ENCODE measurements at regions not wholly inside any gene's neighbourhood (a gene's known extent, or its start where the extent isn't known, plus 50 kb on each side); places are given as distances from the start of the nearest gene placed in this dataset.

DNA sequence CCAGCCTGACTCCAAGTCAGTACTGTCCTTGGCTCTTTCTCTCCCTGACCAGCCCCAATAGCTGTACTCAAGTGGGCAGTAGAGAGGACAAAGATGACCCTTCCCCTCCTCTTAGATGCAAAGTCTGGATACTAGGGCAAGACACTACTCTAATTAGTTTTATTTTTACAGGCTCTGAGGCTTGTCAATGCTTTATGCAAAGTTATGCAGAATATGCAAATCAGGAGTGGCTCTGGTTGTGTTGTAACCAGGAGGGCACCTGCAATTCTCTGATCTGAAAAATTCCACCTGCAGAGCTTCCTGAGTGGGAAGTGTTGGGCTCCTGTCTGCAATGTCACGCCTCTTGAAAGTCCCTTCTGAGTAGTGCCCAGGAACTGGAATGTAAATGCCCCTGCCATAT, 201.5 kb downstream of the RGS3 start:
- H3K27me3 ChIP-seq (ENCODE audit: control insufficient read depth in 3 of 3, insufficient read depth in 3 of 3, low read length in 3 of 3): no peaks in the 10 kb centered on the region
- H3K4me1 ChIP-seq (ENCODE audit: control insufficient read depth in 3 of 3, insufficient read depth in 3 of 3, low read length in 3 of 3): peaks cover 5 to 13% (median 10%) of the 10 kb centered on the region in 3 donors
- no peak overlapping the region for H3K27ac ChIP-seq (ENCODE audit: low read depth, low read length)
- no peak overlapping the region for H3K9ac ChIP-seq (ENCODE audit: low read depth in 1 of 3, low read length in 3 of 3)
- H3K36me3 ChIP-seq (ENCODE audit: control insufficient read depth in 3 of 3, insufficient read depth in 3 of 3, low read length in 3 of 3): no peaks in the 10 kb centered on the region
- H3K4me3 ChIP-seq (ENCODE audit: low read length in 3 of 3): no peak overlapping the region
- H3K9me3 ChIP-seq (ENCODE audit: control insufficient read depth in 3 of 3, low read length in 3 of 3): peaks cover 0 to 2% (median 0%) of the 10 kb centered on the region in 3 donors

DNA sequence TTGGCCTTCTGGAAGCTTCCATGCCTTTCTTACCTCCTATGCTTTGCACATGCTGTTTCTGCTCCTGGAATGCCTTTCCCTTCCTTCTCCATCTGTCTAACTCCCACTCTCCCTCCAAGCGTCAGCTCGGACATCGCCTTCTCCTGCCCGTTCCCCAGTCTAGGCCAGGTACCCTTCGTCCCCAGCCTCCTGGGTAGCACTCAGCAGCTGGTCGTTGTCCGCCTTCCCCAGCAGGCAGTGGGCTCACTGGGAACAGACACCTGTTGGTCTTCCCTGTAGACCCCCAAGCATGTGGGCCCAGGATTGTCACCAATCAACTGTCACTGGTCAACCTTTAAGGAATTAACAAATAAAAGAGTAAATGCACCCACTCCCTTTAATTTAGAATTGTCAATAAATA, 202.2 kb downstream of the RGS3 start:
- H3K9ac ChIP-seq (ENCODE audit: low read depth in 1 of 3, low read length in 3 of 3): no peak overlapping the region
- no peaks in the 10 kb centered on the region for H3K27me3 ChIP-seq (ENCODE audit: control insufficient read depth in 3 of 3, insufficient read depth in 3 of 3, low read length in 3 of 3)
- no peak overlapping the region for H3K27ac ChIP-seq (ENCODE audit: low read depth, low read length)

DNA sequence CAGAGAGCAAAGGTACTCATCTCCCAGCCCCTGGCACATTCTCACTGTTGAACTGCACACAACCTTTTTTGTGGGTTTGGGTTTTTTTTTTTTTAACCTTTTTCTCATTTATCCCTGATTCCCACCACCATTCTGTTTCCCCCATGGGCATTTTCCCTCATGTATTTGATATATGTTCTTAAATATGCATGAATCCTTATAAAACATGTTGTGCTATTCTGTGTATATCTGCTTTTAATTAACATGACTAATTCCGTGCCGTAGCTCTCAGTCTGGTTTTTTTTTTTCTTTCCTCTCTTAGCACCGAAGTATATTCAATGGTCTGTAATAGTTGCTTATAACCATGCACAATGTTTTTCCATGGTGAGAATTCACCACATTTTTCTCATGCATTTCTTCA, 204.5 kb downstream of the RGS3 start:
- Histone ChIP-seq H3K27me3 (ENCODE audit: control insufficient read depth in 3 of 3, insufficient read depth in 3 of 3, low read length in 3 of 3) (no peaks in the 10 kb centered on the region), H3K9ac (ENCODE audit: low read depth in 1 of 3, low read length in 3 of 3) (no peak overlapping the region), H3K36me3 (ENCODE audit: control insufficient read depth in 3 of 3, insufficient read depth in 3 of 3, low read length in 3 of 3) (no peaks in the 10 kb centered on the region), H3K9me3 (ENCODE audit: control insufficient read depth in 3 of 3, low read length in 3 of 3) (peaks cover 0 to 2% (median 0%) of the 10 kb centered on the region in 3 donors), H3K4me3 (ENCODE audit: low read length in 3 of 3) (no peak overlapping the region), H3K27ac (ENCODE audit: low read depth, low read length) (no peak overlapping the region), H3K4me1 (ENCODE audit: control insufficient read depth in 3 of 3, insufficient read depth in 3 of 3, low read length in 3 of 3) (peaks cover 5 to 13% (median 10%) of the 10 kb centered on the region in 3 donors)

More for the DNA sequence above, 202.2 kb downstream of the RGS3 start:
- Histone ChIP-seq H3K4me3 (ENCODE audit: low read length in 3 of 3) (no peak overlapping the region), H3K9me3 (ENCODE audit: control insufficient read depth in 3 of 3, low read length in 3 of 3) (peaks cover 0 to 2% (median 0%) of the 10 kb centered on the region in 3 donors), H3K36me3 (ENCODE audit: control insufficient read depth in 3 of 3, insufficient read depth in 3 of 3, low read length in 3 of 3) (no peaks in the 10 kb centered on the region), H3K4me1 (ENCODE audit: control insufficient read depth in 3 of 3, insufficient read depth in 3 of 3, low read length in 3 of 3) (peaks cover 5 to 13% (median 10%) of the 10 kb centered on the region in 3 donors)

DNA sequence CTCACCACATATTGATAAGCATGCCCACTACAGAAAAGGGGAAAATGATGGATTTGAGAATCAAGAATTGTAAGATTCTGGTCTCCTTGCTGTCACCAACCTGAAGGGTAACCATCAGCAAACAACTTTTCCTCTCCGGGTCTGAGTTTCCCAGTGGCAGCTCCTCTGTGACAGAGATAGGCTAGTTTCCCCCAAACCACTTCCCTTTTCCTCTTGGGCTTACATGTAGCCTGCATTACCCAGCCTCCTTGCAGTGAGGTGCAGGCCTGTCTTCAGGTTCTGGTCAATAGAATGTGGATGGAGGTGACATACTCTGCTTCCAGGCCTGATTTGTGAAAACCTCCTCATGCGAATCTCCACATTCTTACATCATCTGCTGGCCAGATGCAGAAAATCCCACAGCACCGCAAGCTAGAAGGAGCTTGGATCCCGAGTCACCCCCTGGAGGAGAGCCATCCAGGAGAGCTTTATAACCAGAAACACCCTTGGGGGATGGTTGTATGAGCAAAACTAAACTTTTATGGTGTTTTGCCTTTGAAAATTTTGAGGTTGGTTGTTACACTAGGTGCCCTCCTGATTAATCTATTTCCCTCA, 206.1 kb downstream of the RGS3 start:
- Histone ChIP-seq H3K9me3 (ENCODE audit: control insufficient read depth in 3 of 3, low read length in 3 of 3) (peaks cover 0 to 2% (median 0%) of the 10 kb centered on the region in 3 donors), H3K27ac (ENCODE audit: low read depth, low read length) (no peak overlapping the region), H3K4me3 (ENCODE audit: low read length in 3 of 3) (no peak overlapping the region), H3K27me3 (ENCODE audit: control insufficient read depth in 3 of 3, insufficient read depth in 3 of 3, low read length in 3 of 3) (peaks cover 0 to 7% (median 0%) of the 10 kb centered on the region in 3 donors), H3K4me1 (ENCODE audit: control insufficient read depth in 3 of 3, insufficient read depth in 3 of 3, low read length in 3 of 3) (peaks cover 0 to 4% (median 2%) of the 10 kb centered on the region in 3 donors), H3K36me3 (ENCODE audit: control insufficient read depth in 3 of 3, insufficient read depth in 3 of 3, low read length in 3 of 3) (no peaks in the 10 kb centered on the region), H3K9ac (ENCODE audit: low read depth in 1 of 3, low read length in 3 of 3) (no peak overlapping the region)

DNA sequence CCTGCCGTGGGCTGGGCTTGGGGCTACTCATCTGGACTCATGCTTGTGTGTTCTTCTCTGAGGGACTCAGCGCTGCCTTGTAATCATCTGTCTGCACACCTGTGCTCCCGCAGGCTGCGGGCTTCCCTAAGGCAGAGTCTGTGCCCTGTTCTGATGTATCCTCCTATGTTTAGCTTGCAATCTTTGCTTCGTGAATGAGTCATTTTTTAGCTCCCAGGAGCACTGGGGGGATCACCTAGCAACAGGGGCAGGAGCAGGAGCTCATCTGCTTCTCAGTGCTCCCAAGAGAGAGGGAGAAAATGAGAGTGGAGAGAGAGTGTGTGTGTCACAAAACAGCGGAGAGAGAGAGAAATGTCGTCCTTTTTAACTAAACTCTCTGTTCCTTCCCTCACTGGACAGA, 202.4 kb upstream of the ZNF618 start:
- no peak overlapping the region for H3K9ac ChIP-seq (ENCODE audit: low read depth in 1 of 3, low read length in 3 of 3)
- H3K27ac ChIP-seq (ENCODE audit: low read depth, low read length): no peak overlapping the region
- no peaks in the 10 kb centered on the region for H3K9me3 ChIP-seq (ENCODE audit: control insufficient read depth in 3 of 3, low read length in 3 of 3)
- H3K36me3 ChIP-seq (ENCODE audit: control insufficient read depth in 3 of 3, insufficient read depth in 3 of 3, low read length in 3 of 3): no peaks in the 10 kb centered on the region
- H3K27me3 ChIP-seq (ENCODE audit: control insufficient read depth in 3 of 3, insufficient read depth in 3 of 3, low read length in 3 of 3): peaks cover 0 to 20% (median 4%) of the 10 kb centered on the region in 3 donors
- H3K4me3 ChIP-seq (ENCODE audit: low read length in 3 of 3): no peak overlapping the region
- peaks cover 4 to 17% (median 11%) of the 10 kb centered on the region in 3 donors for H3K4me1 ChIP-seq (ENCODE audit: control insufficient read depth in 3 of 3, insufficient read depth in 3 of 3, low read length in 3 of 3)

DNA sequence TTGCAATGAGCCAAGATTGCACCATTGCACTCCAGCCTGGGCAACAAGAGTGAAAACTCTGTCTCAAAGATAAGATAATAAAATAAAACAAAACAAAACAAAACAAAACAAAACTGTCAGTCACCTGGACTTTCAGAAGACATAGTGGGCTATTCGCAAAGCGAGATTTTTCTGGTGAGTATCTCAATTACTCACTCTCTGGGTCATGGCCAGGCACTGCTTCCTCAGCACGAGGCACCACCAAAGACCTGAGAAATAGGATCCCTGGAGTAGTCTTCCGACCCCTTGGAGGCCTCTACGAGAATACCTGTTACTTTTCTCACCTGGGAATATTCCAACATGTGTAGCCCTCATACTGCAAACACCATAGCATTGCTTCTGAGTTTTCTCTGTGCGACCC, 201.7 kb upstream of the ZNF618 start:
- Histone ChIP-seq H3K9ac (ENCODE audit: low read depth in 1 of 3, low read length in 3 of 3) (no peak overlapping the region), H3K4me3 (ENCODE audit: low read length in 3 of 3) (no peak overlapping the region), H3K4me1 (ENCODE audit: control insufficient read depth in 3 of 3, insufficient read depth in 3 of 3, low read length in 3 of 3) (peaks cover 4 to 17% (median 11%) of the 10 kb centered on the region in 3 donors), H3K9me3 (ENCODE audit: control insufficient read depth in 3 of 3, low read length in 3 of 3) (no peaks in the 10 kb centered on the region), H3K36me3 (ENCODE audit: control insufficient read depth in 3 of 3, insufficient read depth in 3 of 3, low read length in 3 of 3) (no peaks in the 10 kb centered on the region), H3K27ac (ENCODE audit: low read depth, low read length) (peak overlapping the region; percentile 48), H3K27me3 (ENCODE audit: control insufficient read depth in 3 of 3, insufficient read depth in 3 of 3, low read length in 3 of 3) (peaks cover 0 to 20% (median 4%) of the 10 kb centered on the region in 3 donors)

DNA sequence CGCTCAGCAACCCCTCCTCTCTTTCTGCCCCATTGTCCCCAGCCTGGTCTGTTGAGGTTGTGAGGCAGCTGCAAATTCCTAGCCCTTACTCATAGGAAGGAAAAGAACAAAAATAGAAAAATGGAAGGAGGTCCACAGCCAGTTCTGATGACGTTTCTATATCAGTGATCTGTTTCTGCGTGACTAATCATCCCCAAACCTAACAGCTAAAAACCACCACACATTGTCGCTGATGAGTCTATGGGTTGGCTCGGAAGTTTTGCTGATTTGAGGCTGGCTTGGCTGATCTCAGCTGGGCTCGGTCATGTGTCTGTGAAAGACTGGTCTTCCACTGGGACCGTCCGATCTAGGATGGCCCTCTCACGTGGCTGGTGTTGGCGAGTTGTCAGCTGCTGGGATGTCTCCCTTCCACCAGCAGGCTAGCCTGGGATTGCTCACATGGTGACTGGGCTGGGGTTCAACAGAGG, 200.6 kb upstream of the ZNF618 start:
- peaks cover 4 to 17% (median 11%) of the 10 kb centered on the region in 3 donors for H3K4me1 ChIP-seq (ENCODE audit: control insufficient read depth in 3 of 3, insufficient read depth in 3 of 3, low read length in 3 of 3)
- peaks cover 0 to 20% (median 4%) of the 10 kb centered on the region in 3 donors for H3K27me3 ChIP-seq (ENCODE audit: control insufficient read depth in 3 of 3, insufficient read depth in 3 of 3, low read length in 3 of 3)
- no peaks in the 10 kb centered on the region for H3K36me3 ChIP-seq (ENCODE audit: control insufficient read depth in 3 of 3, insufficient read depth in 3 of 3, low read length in 3 of 3)
- peak overlapping the region in 1 of 3 donors; percentile 30 for H3K4me3 ChIP-seq (ENCODE audit: low read length in 3 of 3)
- peak overlapping the region; percentile 48 for H3K27ac ChIP-seq (ENCODE audit: low read depth, low read length)
- no peaks in the 10 kb centered on the region for H3K9me3 ChIP-seq (ENCODE audit: control insufficient read depth in 3 of 3, low read length in 3 of 3)
- H3K9ac ChIP-seq (ENCODE audit: low read depth in 1 of 3, low read length in 3 of 3): no peak overlapping the region

DNA sequence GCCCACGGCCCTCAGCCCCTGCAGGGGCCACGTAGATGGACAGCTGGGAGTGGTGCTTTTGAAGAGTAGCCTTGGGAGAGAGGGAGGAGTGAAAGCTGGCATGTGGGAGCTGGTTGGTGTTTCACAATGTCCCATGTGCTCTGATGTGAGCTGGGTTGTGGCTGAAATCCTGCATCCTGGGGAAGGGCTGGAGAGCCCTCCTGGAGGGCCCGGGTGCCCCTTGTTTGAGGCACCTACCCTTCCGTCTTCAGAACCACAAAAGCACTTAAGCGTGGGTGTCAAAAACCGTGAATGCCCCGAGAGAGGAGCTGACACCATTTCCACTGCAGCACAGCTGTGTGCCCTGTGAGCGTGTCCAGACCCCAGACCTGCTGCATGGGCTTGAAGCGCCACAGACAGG, 199.1 kb upstream of the ZNF618 start:
- Histone ChIP-seq H3K4me3 (ENCODE audit: low read length in 3 of 3) (no peak overlapping the region), H3K36me3 (ENCODE audit: control insufficient read depth in 3 of 3, insufficient read depth in 3 of 3, low read length in 3 of 3) (no peaks in the 10 kb centered on the region), H3K9me3 (ENCODE audit: control insufficient read depth in 3 of 3, low read length in 3 of 3) (no peaks in the 10 kb centered on the region), H3K27me3 (ENCODE audit: control insufficient read depth in 3 of 3, insufficient read depth in 3 of 3, low read length in 3 of 3) (peaks cover 0 to 20% (median 4%) of the 10 kb centered on the region in 3 donors), H3K27ac (ENCODE audit: low read depth, low read length) (no peak overlapping the region), H3K9ac (ENCODE audit: low read depth in 1 of 3, low read length in 3 of 3) (no peak overlapping the region), H3K4me1 (ENCODE audit: control insufficient read depth in 3 of 3, insufficient read depth in 3 of 3, low read length in 3 of 3) (peaks cover 4 to 17% (median 11%) of the 10 kb centered on the region in 3 donors)

DNA sequence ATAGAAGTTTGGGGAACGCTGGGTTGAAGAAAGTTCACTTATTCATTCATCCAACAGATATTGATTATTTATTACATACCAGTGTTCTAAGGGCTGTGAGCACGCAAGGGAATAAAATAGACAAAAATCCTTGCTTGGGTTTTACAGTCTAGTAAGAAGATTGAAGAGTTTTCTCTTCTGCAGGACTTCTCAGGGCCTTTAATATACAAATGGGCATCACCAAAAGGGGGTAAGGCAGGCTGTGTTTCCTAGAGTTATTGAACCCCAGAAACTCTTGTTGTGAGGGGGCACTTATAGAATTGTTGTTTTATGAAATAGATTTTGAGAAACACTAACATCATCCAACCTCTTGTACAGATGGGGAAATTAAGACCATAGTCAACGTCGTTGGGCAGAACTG, 198.5 kb upstream of the ZNF618 start:
- H3K9me3 ChIP-seq (ENCODE audit: control insufficient read depth in 3 of 3, low read length in 3 of 3): no peaks in the 10 kb centered on the region
- H3K27ac ChIP-seq (ENCODE audit: low read depth, low read length): no peak overlapping the region
- no peak overlapping the region for H3K4me3 ChIP-seq (ENCODE audit: low read length in 3 of 3)
- peaks cover 4 to 17% (median 11%) of the 10 kb centered on the region in 3 donors for H3K4me1 ChIP-seq (ENCODE audit: control insufficient read depth in 3 of 3, insufficient read depth in 3 of 3, low read length in 3 of 3)
- H3K36me3 ChIP-seq (ENCODE audit: control insufficient read depth in 3 of 3, insufficient read depth in 3 of 3, low read length in 3 of 3): no peaks in the 10 kb centered on the region
- H3K27me3 ChIP-seq (ENCODE audit: control insufficient read depth in 3 of 3, insufficient read depth in 3 of 3, low read length in 3 of 3): peaks cover 0 to 20% (median 4%) of the 10 kb centered on the region in 3 donors
- H3K9ac ChIP-seq (ENCODE audit: low read depth in 1 of 3, low read length in 3 of 3): no peak overlapping the region

DNA sequence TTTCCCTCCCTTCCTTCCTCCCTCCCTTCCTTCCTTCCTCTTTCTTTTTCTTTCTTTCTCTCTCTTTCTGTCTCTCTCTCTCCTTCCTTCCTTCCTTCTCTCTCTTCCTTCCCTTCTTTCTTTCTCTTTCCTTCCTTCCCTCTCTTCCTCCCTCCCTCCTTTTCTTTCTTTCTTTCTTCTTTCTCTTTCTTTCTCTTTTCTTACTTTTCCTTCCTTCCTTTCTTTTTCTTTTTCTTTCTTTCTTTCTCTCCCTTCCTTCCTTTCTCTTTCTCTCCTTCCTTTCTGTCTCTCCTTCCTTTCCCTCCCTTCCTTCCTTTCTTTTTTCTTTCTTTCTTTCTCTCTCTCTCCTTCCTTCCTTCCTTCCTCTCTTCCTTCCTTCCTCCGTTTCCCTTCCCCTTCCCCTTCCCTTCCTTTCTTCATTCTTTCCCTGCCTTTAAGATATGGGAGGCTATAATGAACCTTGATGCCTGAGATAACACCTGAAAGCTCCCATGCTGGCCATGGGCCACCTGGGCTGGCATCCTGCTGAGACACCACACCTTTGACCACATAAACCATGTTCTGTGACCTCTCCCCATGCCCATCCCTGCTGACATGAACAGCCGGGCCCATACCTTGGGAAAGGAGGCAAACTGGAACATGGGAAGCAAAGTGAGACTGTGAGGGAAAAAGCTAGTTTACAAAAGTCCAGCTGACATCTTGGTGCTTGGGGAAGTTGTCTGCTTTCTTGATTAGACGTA, 197.8 kb upstream of the ZNF618 start:
- Histone ChIP-seq H3K4me3 (ENCODE audit: low read length in 3 of 3) (no peak overlapping the region), H3K9ac (ENCODE audit: low read depth in 1 of 3, low read length in 3 of 3) (no peak overlapping the region), H3K4me1 (ENCODE audit: control insufficient read depth in 3 of 3, insufficient read depth in 3 of 3, low read length in 3 of 3) (peaks cover 4 to 16% (median 11%) of the 10 kb centered on the region in 3 donors), H3K36me3 (ENCODE audit: control insufficient read depth in 3 of 3, insufficient read depth in 3 of 3, low read length in 3 of 3) (no peaks in the 10 kb centered on the region), H3K27ac (ENCODE audit: low read depth, low read length) (no peak overlapping the region), H3K9me3 (ENCODE audit: control insufficient read depth in 3 of 3, low read length in 3 of 3) (no peaks in the 10 kb centered on the region), H3K27me3 (ENCODE audit: control insufficient read depth in 3 of 3, insufficient read depth in 3 of 3, low read length in 3 of 3) (peaks cover 0 to 19% (median 4%) of the 10 kb centered on the region in 3 donors)

All from skeletal muscle tissue (tissue), 3 donors.